SJCRH30 (cell line): ENCODE measurements at regions not wholly inside any gene's neighbourhood (a gene's known extent, or its start where the extent isn't known, plus 50 kb on each side); places are given as distances from the start of the nearest gene placed in this dataset.
A peak's percentile ranks its signal among the peaks of the same experiment; 100 is the strongest.
"Not testable (repeated sequence)": the region's sequence is repeated elsewhere in the genome, so short reads cannot be mapped to it uniquely, and the experiment has no call there.

Experiments
- DNase-seq, 2 experiments: peaks; one replicate each; pipeline ENCODE4 v3.0.0-alpha.2; 2015 to 2020
- H3K27ac ChIP-seq: fragments of 250-450 bp; sonication (Bioruptor Pico); 2 replicates; pipeline ENCODE4 v1.5.1; 2020; ENCODE audit warnings: mild to moderate bottlenecking, moderate library complexity
- H3K27me3 ChIP-seq: fragments of 250-450 bp; sonication (Bioruptor Pico); 2 replicates; pipeline ENCODE4 v1.5.1; 2020; ENCODE audit warnings: mild to moderate bottlenecking, moderate library complexity
- H3K36me3 ChIP-seq: fragments of 250-450 bp; sonication (Bioruptor Pico); 2 replicates; pipeline ENCODE4 v1.5.1; 2020; ENCODE audit warnings: mild to moderate bottlenecking, moderate library complexity
- H3K4me1 ChIP-seq: fragments of 250-450 bp; sonication (Bioruptor Pico); 2 replicates; pipeline ENCODE4 v1.5.1; 2020; ENCODE audit warnings: mild to moderate bottlenecking, moderate library complexity
- H3K4me3 ChIP-seq: fragments of 250-450 bp; sonication (Bioruptor Pico); 2 replicates; pipeline ENCODE4 v1.5.1; 2020; ENCODE audit warnings: mild to moderate bottlenecking, moderate library complexity
- H3K9me3 ChIP-seq: fragments of 250-450 bp; sonication (Bioruptor Pico); replicated peaks from 2 replicates; pipeline ENCODE4 v1.5.1; 2020; ENCODE audit warnings: mild to moderate bottlenecking, moderate library complexity

DNA sequence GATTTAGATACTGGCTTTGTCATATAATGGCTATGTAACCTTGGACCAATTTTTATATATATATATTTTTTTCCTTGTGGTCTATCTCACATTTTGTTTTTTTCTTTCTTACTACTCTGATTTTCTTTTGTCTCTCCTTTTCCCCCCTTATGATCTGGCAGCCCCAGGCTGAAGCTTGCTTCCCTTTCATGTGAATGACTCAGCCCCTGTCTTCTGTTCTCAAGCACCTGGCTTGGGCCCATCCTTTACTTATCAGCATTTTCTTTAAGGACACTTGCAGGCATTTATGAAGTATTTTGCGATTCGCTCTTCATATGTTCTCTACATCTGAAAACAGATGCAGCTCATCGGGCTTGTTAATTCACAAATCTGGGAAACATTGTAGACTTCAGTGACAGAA lies 163.6 kb downstream of the SPRY2 start:
- Histone ChIP-seq H3K4me3 (no peak overlapping the region), H3K27ac (no peak overlapping the region), H3K4me1 (no peaks in the 10 kb centered on the region), H3K27me3 (no peaks in the 10 kb centered on the region), H3K36me3 (no peaks in the 10 kb centered on the region), H3K9me3 (no peaks in the 10 kb centered on the region; the same call in 1 of the 2 replicates)
- DNase-seq: no peak

DNA sequence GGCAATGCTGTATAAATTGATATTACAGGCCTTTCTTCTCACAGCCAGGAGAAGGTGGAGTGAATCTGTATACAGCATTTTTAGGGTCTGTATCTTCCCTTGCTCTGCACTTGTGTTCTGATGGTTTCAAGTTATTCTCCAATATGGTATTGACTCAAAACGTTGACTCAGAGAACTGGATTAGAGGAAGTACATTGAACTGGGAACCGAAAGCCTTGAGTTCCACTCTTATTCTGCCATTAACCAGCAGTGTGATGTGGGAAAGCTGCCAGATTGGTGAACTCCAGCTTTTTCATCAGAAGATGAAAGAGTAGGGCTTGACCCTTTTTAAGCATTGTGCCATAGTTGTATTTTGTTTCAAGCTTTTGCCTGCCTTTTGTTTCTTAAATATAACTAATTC lies 167.7 kb downstream of the SPRY2 start:
- H3K27me3 ChIP-seq: no peaks in the 10 kb centered on the region
- H3K4me1 ChIP-seq: no peaks in the 10 kb centered on the region
- DNase-seq: no peak
- H3K27ac ChIP-seq: no peak overlapping the region
- H3K36me3 ChIP-seq: no peaks in the 10 kb centered on the region
- H3K4me3 ChIP-seq: no peak overlapping the region
- no peaks in the 10 kb centered on the region; the same call in 1 of the 2 replicates for H3K9me3 ChIP-seq

DNA sequence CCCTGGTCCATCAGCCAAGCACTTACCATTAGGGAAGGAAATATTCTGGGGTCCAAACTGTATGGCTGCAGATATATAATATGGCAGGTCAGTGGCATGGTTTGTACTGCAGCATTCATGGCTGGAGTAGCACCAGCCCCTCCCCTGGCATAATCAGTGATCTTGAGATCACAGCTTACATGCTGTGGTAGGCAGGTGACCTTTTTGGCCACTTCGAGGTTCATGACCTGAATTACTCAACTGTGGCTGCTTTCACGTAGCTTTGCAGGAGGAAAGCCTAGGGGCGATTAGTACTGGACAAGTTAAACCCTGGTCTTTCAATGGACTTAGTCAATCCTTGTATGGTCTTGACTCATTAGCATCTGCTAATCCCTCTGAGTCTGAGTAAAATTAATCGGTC lies 169.8 kb downstream of the SPRY2 start:
- Histone ChIP-seq H3K4me1 (no peaks in the 10 kb centered on the region), H3K27me3 (no peaks in the 10 kb centered on the region), H3K9me3 (no peaks in the 10 kb centered on the region; the same call in 1 of the 2 replicates), H3K27ac (no peak overlapping the region), H3K36me3 (no peaks in the 10 kb centered on the region), H3K4me3 (no peak overlapping the region)
- DNase-seq: no peak

DNA sequence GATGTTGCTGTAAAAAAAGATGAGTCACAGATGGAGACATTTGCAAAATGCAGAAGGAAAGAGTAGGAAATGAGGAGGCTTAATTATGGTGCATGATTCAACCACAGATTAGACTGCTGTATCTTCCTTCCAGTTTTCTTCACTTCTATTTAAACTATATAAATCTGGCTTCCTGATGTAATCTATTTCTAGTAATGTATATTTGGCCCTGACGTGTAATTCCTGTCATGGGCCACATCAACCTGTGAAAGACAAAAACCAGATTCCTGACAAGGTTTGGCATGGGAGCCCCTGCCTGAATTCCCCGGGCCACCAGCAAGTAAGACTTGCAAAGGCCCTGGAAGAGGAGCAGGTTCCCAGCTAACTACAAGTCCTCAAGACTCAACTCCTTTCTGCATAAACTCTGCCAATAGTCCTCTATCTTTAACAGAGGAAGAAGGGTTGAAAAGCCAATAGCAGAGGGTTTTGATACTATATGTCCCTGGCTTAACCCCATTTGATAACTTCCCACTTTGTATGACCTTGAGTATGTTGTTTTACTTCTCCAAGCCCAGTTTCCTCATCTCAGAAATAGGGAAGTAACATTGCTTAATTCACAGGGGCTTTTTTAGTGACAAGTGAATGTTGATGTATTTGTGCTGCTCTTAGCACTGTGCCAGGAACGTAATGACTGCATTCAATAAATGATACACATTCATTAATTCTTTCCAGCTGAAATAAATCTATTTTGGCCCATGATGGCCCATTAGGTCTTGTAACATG lies 172.7 kb downstream of the SPRY2 start:
- H3K36me3 ChIP-seq: no peaks in the 10 kb centered on the region
- no peak for DNase-seq
- no peaks in the 10 kb centered on the region for H3K4me1 ChIP-seq
- H3K27me3 ChIP-seq: no peaks in the 10 kb centered on the region
- H3K4me3 ChIP-seq: no peak overlapping the region
- no peak overlapping the region for H3K27ac ChIP-seq
- no peaks in the 10 kb centered on the region; the same call in 1 of the 2 replicates for H3K9me3 ChIP-seq

DNA sequence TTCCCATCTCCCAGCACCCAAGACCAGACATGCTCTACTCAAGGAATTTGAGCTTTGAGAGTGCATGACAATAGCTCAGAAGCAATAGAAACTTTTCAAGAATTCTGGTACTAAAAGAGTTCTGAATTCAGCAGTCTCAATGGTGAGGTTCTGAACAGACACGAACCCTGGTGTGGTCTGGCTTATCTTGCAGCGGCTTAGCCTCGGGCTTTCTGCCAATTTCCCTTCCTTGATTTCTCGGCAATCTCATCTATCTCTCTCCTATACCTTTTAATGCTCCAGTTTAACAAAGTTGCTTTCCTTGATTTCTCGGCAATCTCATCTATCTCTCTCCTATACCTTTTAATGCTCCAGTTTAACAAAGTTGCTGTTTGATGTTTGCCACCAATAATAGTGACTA lies 174.6 kb downstream of the SPRY2 start:
- Histone ChIP-seq H3K9me3 (no peaks in the 10 kb centered on the region; the same call in 1 of the 2 replicates), H3K4me3 (no peak overlapping the region)
- DNase-seq: peak; percentile 5 to 16

DNA sequence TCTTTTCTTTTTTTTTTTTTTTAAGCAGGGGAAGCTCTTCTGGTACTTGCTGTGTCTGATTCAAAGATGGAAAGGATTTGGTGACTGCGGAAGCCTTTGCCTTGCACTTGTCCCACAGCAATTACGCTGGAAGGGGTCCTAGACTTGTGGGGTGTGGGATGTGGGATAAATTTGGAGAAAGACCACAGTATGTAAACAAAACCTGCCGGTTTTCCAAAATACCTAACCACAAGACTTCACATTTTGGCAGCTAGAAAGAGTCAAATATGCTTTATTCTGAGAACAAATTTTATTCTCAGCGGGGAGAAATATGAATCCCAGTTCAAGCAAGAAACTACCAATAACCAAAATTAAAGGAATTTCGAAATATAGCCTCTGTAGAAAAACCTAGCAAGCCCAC lies 176.5 kb downstream of the SPRY2 start:
- no peaks in the 10 kb centered on the region; the same call in 1 of the 2 replicates for H3K9me3 ChIP-seq
- no peak overlapping the region for H3K27ac ChIP-seq
- DNase-seq: no peak
- H3K27me3 ChIP-seq: no peaks in the 10 kb centered on the region
- H3K36me3 ChIP-seq: no peaks in the 10 kb centered on the region
- no peaks in the 10 kb centered on the region for H3K4me1 ChIP-seq
- no peak overlapping the region for H3K4me3 ChIP-seq

More for the DNA sequence above, 174.6 kb downstream of the SPRY2 start:
- H3K27me3 ChIP-seq: no peaks in the 10 kb centered on the region
- no peaks in the 10 kb centered on the region for H3K36me3 ChIP-seq
- no peak overlapping the region for H3K27ac ChIP-seq
- H3K4me1 ChIP-seq: no peaks in the 10 kb centered on the region

GRCh38 chr13:80161896-80162295 lies 179.0 kb downstream of the SPRY2 start:
- no peak for DNase-seq
- H3K4me1 ChIP-seq: no peaks in the 10 kb centered on the region
- no peaks in the 10 kb centered on the region for H3K27me3 ChIP-seq
- no peak overlapping the region for H3K27ac ChIP-seq
- no peak overlapping the region for H3K4me3 ChIP-seq
- H3K9me3 ChIP-seq: no peaks in the 10 kb centered on the region; the same call in 1 of the 2 replicates
- H3K36me3 ChIP-seq: no peaks in the 10 kb centered on the region

DNA sequence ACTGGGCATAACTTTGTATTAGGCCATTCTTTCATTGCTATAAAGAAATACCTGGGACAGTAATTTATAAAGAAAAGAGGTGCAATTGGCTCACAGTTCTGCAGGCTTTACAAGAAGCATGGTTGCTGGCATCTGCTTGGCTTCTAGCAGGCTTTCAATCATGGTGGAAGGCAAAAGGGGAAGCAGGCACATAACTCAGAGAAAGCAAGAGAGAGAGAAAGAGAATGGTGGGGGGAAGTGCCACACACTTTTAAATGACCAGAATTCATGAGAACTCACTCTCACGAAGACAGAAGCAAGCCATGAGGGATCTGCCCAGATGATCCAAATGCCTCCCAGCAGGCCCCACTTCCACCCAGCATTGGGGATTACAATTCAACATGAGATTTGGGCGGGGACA lies 179.7 kb downstream of the SPRY2 start:
- H3K4me3 ChIP-seq: no peak overlapping the region
- no peaks in the 10 kb centered on the region; the same call in 1 of the 2 replicates for H3K9me3 ChIP-seq
- H3K4me1 ChIP-seq: no peaks in the 10 kb centered on the region
- no peaks in the 10 kb centered on the region for H3K27me3 ChIP-seq
- no peak for DNase-seq
- no peaks in the 10 kb centered on the region for H3K36me3 ChIP-seq
- no peak overlapping the region for H3K27ac ChIP-seq

DNA sequence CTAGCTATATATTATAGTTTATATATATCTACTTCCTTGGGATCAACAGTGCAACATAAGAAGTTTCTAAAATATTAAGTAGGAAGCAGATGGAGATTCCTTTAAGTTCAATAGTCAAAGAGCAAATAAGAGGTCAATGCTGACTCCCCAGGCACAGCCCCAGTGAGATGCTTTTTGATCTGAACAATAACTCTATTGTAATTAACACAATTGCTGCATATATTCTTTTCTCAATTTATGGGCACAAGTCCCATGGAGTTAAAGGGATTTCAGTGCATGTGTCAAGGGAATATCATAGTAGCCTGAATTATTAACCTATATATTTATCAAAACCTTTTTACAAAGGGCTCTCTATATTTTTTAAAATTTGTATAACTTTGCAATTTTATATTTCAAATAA lies 180.8 kb downstream of the SPRY2 start:
- Histone ChIP-seq H3K9me3 (no peaks in the 10 kb centered on the region; the same call in 1 of the 2 replicates), H3K36me3 (no peaks in the 10 kb centered on the region), H3K4me3 (no peak overlapping the region), H3K27ac (no peak overlapping the region), H3K4me1 (no peaks in the 10 kb centered on the region), H3K27me3 (no peaks in the 10 kb centered on the region)
- DNase-seq: no peak

DNA sequence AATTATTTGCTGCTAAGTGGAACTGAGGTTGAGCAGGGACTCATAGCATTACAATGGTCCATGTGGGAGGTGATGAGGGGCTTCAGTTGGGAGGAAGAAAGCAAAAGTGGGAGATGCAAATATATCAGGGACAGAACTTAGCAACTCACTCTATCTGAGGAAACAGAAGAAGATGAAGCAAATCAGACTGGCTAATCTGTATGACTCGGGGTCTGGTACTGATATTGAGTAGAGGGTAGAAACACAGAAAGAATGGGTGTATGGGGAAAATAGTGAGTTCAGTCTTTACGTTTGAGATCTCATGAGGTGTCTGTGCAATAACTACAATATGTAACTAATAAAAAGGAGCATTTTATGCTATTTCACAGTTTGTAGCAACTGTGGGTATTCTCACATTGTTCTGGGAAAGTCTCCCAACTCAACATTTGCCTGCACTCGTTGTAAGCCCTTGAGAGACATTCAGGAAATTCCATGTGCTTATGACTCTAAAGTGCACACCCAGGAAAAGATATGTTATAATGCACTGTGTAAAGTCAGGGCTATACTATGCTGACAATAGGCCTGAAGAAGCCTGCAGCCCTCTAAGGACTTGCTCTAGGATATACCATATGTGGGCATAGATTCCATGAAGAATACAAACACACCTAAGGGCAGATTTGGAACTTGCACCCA lies 183.5 kb downstream of the SPRY2 start:
- Histone ChIP-seq H3K36me3 (no peaks in the 10 kb centered on the region), H3K4me1 (no peaks in the 10 kb centered on the region), H3K27me3 (no peaks in the 10 kb centered on the region), H3K4me3 (no peak overlapping the region), H3K27ac (no peak overlapping the region), H3K9me3 (no peaks in the 10 kb centered on the region)
- DNase-seq: no peak

DNA sequence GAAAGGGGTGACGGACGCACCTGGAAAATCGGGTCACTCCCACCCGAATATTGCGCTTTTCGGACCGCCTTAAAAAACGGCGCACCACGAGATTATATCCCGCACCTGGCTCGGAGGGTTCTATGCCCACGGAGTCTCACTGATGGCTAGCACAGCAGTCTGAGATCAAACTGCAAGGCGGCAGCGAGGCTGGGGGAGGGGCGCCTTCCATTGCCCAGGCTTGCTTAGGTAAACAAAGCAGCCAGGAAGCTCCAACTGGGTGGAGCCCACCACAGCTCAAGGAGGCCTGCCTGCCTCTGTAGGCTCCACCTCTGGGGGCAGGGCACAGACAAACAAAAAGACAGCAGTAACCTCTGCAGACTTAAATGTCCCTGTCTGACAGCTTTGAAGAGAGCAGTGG lies 188.8 kb downstream of the SPRY2 start:
- H3K9me3 ChIP-seq, H3K27ac ChIP-seq, H3K4me1 ChIP-seq: not testable (repeated sequence)

DNA sequence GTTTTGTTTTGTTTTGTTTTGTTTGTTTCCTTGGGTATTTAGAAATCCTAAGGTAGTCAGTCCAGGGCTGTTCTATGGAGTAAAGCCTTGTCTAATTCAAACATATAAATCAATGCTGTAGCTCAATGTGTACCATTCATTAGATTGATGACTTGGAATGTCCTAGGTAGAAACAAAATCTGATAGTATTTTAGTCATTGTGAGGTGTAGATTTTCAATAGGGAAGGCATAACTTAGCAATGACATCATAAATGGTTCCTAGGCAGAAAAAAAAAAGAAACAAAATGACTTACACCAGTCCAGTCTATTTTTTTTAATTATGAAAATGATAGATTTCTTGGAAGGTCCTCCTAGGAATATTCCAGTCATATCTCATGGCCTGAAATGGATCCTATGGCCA lies 189.9 kb downstream of the SPRY2 start:
- Histone ChIP-seq H3K27me3 (no peaks in the 10 kb centered on the region), H3K4me3 (no peak overlapping the region), H3K4me1 (no peaks in the 10 kb centered on the region), H3K27ac (no peak overlapping the region), H3K36me3 (no peaks in the 10 kb centered on the region), H3K9me3 (no peaks in the 10 kb centered on the region)
- DNase-seq: no peak

More for the DNA sequence above, 188.8 kb downstream of the SPRY2 start:
- H3K27me3 ChIP-seq, H3K4me3 ChIP-seq, H3K36me3 ChIP-seq, DNase-seq: not testable (repeated sequence)

DNA sequence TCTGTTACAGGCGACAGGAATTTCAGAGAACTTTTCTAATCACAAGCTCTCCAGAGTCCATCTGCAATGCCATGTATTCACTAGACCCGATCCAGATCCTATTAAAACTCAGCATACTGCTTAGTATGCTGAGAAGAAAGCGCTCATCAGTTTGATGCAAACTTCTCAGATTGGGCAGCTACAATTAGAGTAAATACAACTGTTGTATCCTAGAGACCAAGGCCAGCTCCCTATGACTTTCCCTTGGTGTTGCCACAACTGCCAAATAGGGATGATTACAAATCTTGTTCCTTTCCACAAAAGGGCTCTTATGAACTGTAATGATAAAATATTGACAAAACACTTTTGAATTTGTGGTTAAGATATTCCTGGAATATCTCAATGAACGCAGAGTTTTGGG lies 191.2 kb downstream of the SPRY2 start:
- Histone ChIP-seq H3K4me1 (0 out of 2 replicates have a peak, but pooled peaks cover 4% of the 10 kb centered on the region), H3K27ac (no peak overlapping the region), H3K9me3 (no peaks in the 10 kb centered on the region), H3K27me3 (no peaks in the 10 kb centered on the region), H3K4me3 (no peak overlapping the region), H3K36me3 (no peaks in the 10 kb centered on the region)
- no peak for DNase-seq

- no peaks in the 10 kb centered on the region for H3K27me3 ChIP-seq
- H3K4me1 ChIP-seq: peaks cover 17% of the 10 kb centered on the region
- H3K36me3 ChIP-seq: no peaks in the 10 kb centered on the region
- H3K9me3 ChIP-seq: no peaks in the 10 kb centered on the region
- H3K27ac ChIP-seq: no peak overlapping the region
- no peak overlapping the region for H3K4me3 ChIP-seq
- DNase-seq: no peak
Observed at GRCh38 chr13:80145171-80145690, 195.7 kb downstream of the SPRY2 start.

GRCh38 chr13:80144493-80144892 lies 196.4 kb downstream of the SPRY2 start:
- no peak overlapping the region for H3K4me3 ChIP-seq
- H3K36me3 ChIP-seq: no peaks in the 10 kb centered on the region
- no peak for DNase-seq
- H3K4me1 ChIP-seq: peaks cover 17% of the 10 kb centered on the region
- no peaks in the 10 kb centered on the region for H3K27me3 ChIP-seq
- no peaks in the 10 kb centered on the region for H3K9me3 ChIP-seq
- no peak overlapping the region for H3K27ac ChIP-seq
